Tibial artery (tissue), 4 donors: ENCODE measurements at regions not wholly inside any gene's neighbourhood (a gene's known extent, or its start where the extent isn't known, plus 50 kb on each side); places are given as distances from the start of the nearest gene placed in this dataset.

Experiments
- DNase-seq, 2 donors: peaks; one replicate each; pipeline ENCODE4 v3.0.0-alpha.2; 2019
- H3K27ac ChIP-seq, 2 donors: fragments of 200-600 bp; sonication (generic) in 1 of 2; 1 replicate in 1 of 2; 2 replicates in 1 of 2; pipeline ENCODE4 v1.5.1; 2018 to 2019; ENCODE audit warnings: mild to moderate bottlenecking in 1 of 2
- H3K27me3 ChIP-seq, 2 donors: fragments of 200-600 bp; sonication (generic) in 1 of 2; one replicate each; pipeline versions ENCODE4 v1.5.1 to v1.6.0; 2016 to 2019
- H3K36me3 ChIP-seq, 3 donors: fragments of 200-600 bp; sonication (generic) in 2 of 3; one replicate each; pipeline ENCODE4 v1.5.1; 2016 to 2019; ENCODE audit warnings: mild to moderate bottlenecking in 2 of 3
- H3K4me1 ChIP-seq, 4 donors: fragments of 200-600 bp; sonication (generic) in 2 of 4; 1 replicate in 3 of 4; 2 replicates in 1 of 4; pipeline ENCODE4 v1.5.1; 2016 to 2019
- H3K4me3 ChIP-seq, 2 donors: fragments of 200-600 bp; sonication (generic) in 1 of 2; 1 replicate in 1 of 2; 2 replicates in 1 of 2; pipeline ENCODE4 v1.5.1; 2018 to 2019; ENCODE audit warnings: mild to moderate bottlenecking in 2 of 2
- H3K9me3 ChIP-seq, 3 donors: fragments of 200-600 bp; sonication (generic) in 1 of 3; one replicate each; pipeline ENCODE4 v1.5.1; 2016 to 2019
- CTCF ChIP-seq, 2 experiments: fragments of 200-600 bp in 1 of 2; fragments of 450-650 bp in 1 of 2; IDR thresholded peaks; one replicate each; pipeline ENCODE4 v1.5.1; 2017 to 2019; ENCODE audit warnings: antibody characterized with exemption in 2 of 2, mild to moderate bottlenecking in 1 of 2, moderate library complexity in 1 of 2
- intact Hi-C: fragments of 100-400 bp; cut with DNase I; formaldehyde crosslinking; loops from one replicate; pipeline ENCODE4 v1.15.0; 2023; ENCODE audit warnings: low total_unique reads

- Histone ChIP-seq H3K36me3 (no peaks in the 10 kb centered on the region), H3K9me3 (peaks cover 0 to 5% (median 0%) of the 10 kb centered on the region in 3 donors), H3K27me3 (no peaks in the 10 kb centered on the region), H3K4me3 (no peak overlapping the region), H3K27ac (no peak overlapping the region), H3K4me1 (no peaks in the 10 kb centered on the region)
- TF ChIP-seq CTCF (IDR thresholded peaks at IDR 0.05): no peak
- intact Hi-C loops: no loop called here
- no peak for DNase-seq
These were observed 560.3 kb upstream of the CHORDC1 start for GRCh38 chr11:90783111-90783510.

- Histone ChIP-seq H3K27ac (no peak overlapping the region), H3K4me3 (no peak overlapping the region), H3K36me3 (no peaks in the 10 kb centered on the region), H3K9me3 (no peaks in the 10 kb centered on the region), H3K4me1 (no peaks in the 10 kb centered on the region), H3K27me3 (no peaks in the 10 kb centered on the region)
- TF ChIP-seq CTCF (IDR thresholded peaks at IDR 0.05): no peak
- no peak for DNase-seq
- intact Hi-C loops: no loop called here
These were observed 556.2 kb upstream of the CHORDC1 start for GRCh38 chr11:90779098-90779497.

GRCh38 chr11:90775567-90776165 lies 552.8 kb upstream of the CHORDC1 start:
- Histone ChIP-seq H3K4me1 (no peaks in the 10 kb centered on the region), H3K27ac (no peak overlapping the region), H3K27me3 (no peaks in the 10 kb centered on the region), H3K9me3 (no peaks in the 10 kb centered on the region), H3K4me3 (no peak overlapping the region), H3K36me3 (no peaks in the 10 kb centered on the region)
- no peak for DNase-seq
- TF ChIP-seq CTCF (IDR thresholded peaks at IDR 0.05): no peak
- intact Hi-C loops: no loop called here

- Histone ChIP-seq H3K27me3 (no peaks in the 10 kb centered on the region), H3K27ac (no peak overlapping the region), H3K4me3 (no peak overlapping the region), H3K9me3 (no peaks in the 10 kb centered on the region), H3K36me3 (no peaks in the 10 kb centered on the region), H3K4me1 (no peaks in the 10 kb centered on the region)
- intact Hi-C loops: no loop called here
- TF ChIP-seq CTCF (IDR thresholded peaks at IDR 0.05): no peak
- DNase-seq: no peak
These were observed 552.1 kb upstream of the CHORDC1 start for GRCh38 chr11:90774727-90775566.

GRCh38 chr11:90770007-90770406 lies 547.2 kb upstream of the CHORDC1 start:
- no peak for TF ChIP-seq CTCF (IDR thresholded peaks at IDR 0.05)
- no peaks in the 10 kb centered on the region for H3K36me3 ChIP-seq
- H3K27ac ChIP-seq: no peak overlapping the region
- no peak for DNase-seq
- H3K9me3 ChIP-seq: no peaks in the 10 kb centered on the region
- no peak overlapping the region for H3K4me3 ChIP-seq
- no peaks in the 10 kb centered on the region for H3K27me3 ChIP-seq
- intact Hi-C loops: no loop called here
- no peaks in the 10 kb centered on the region for H3K4me1 ChIP-seq
